H9 (cell line): ENCODE measurements at regions not wholly inside any gene's neighbourhood (a gene's known extent, or its start where the extent isn't known, plus 50 kb on each side); places are given as distances from the start of the nearest gene placed in this dataset.

ENCODE experiments used
- DNase-seq: peaks from one replicate; pipeline ENCODE4 v3.0.0-alpha.2; 2017
- H2AFZ ChIP-seq: one replicate; pipeline ENCODE4 v1.6.1; 2013; ENCODE audit warnings: mild to moderate bottlenecking, low read length, control low read depth, moderate library complexity
- H2AK5ac ChIP-seq: 2 replicates; pipeline ENCODE4 v1.6.1; 2013; ENCODE audit warnings: low read length, control low read depth, mixed read lengths; ENCODE audit not compliant: insufficient read length
- H2BK120ac ChIP-seq: one replicate; pipeline ENCODE4 v1.6.1; 2013; ENCODE audit warnings: low read depth, mild to moderate bottlenecking, low read length, control low read depth, inconsistent platforms; ENCODE audit not compliant: poor library complexity, severe bottlenecking
- H2BK12ac ChIP-seq: 2 replicates; pipeline ENCODE4 v1.6.1; 2013; ENCODE audit warnings: low read length, control low read depth, mixed read lengths, low read depth; ENCODE audit not compliant: insufficient read length
- H2BK15ac ChIP-seq: 2 replicates; pipeline ENCODE4 v1.6.1; 2013; ENCODE audit warnings: low read depth, low read length, control low read depth
- H2BK20ac ChIP-seq: one replicate; pipeline ENCODE4 v1.6.1; 2013; ENCODE audit warnings: low read depth, mild to moderate bottlenecking, low read length, control low read depth, inconsistent platforms; ENCODE audit not compliant: poor library complexity, severe bottlenecking
- H2BK5ac ChIP-seq: 2 replicates; pipeline ENCODE4 v1.6.1; 2013; ENCODE audit warnings: low read length, control low read depth, mixed read lengths; ENCODE audit not compliant: insufficient read length
- H3K14ac ChIP-seq: 2 replicates; pipeline ENCODE4 v1.6.1; 2013; ENCODE audit warnings: low read length, control low read depth; ENCODE audit not compliant: insufficient read depth
- H3K18ac ChIP-seq: 2 replicates; pipeline ENCODE4 v1.6.1; 2013; ENCODE audit warnings: low read depth, mild to moderate bottlenecking, mixed read lengths, low read length, control low read depth; ENCODE audit not compliant: insufficient read length
- H3K23ac ChIP-seq: 2 replicates; pipeline ENCODE4 v1.6.1; 2013; ENCODE audit warnings: low read length, control low read depth, mixed read lengths, low read depth; ENCODE audit not compliant: insufficient read length
- H3K23me2 ChIP-seq: 2 replicates; pipeline ENCODE4 v1.6.1; 2013; ENCODE audit warnings: low read depth, mild to moderate bottlenecking, mixed read lengths, low read length, control low read depth; ENCODE audit not compliant: insufficient read length, poor library complexity, severe bottlenecking
- H3K27ac ChIP-seq: 2 replicates; pipeline ENCODE4 v1.5.1; 2013; ENCODE audit warnings: low read length, control low read depth, mixed read lengths, low read depth; ENCODE audit not compliant: insufficient read length
- H3K27me3 ChIP-seq: 2 replicates; pipeline ENCODE4 v1.6.1; 2013; ENCODE audit warnings: low read length, control low read depth, inconsistent platforms; ENCODE audit not compliant: insufficient read depth
- H3K4ac ChIP-seq: 2 replicates; pipeline ENCODE4 v1.6.1; 2013; ENCODE audit warnings: low read depth, mild to moderate bottlenecking, control low read depth, inconsistent platforms, low read length, moderate library complexity
- H3K4me1 ChIP-seq: 2 replicates; pipeline ENCODE4 v1.6.1; 2013; ENCODE audit warnings: low read length, control low read depth, inconsistent platforms; ENCODE audit not compliant: insufficient read depth
- H3K4me2 ChIP-seq: 2 replicates; pipeline ENCODE4 v1.6.1; 2013; ENCODE audit warnings: low read length, control low read depth, mixed read lengths; ENCODE audit not compliant: insufficient read length, insufficient read depth
- H3K56ac ChIP-seq: 2 replicates; pipeline ENCODE4 v1.6.1; 2013; ENCODE audit warnings: low read depth, mild to moderate bottlenecking, mixed read lengths, low read length, control low read depth; ENCODE audit not compliant: insufficient read length
- H3K79me1 ChIP-seq: 2 replicates; pipeline ENCODE4 v1.6.1; 2013; ENCODE audit warnings: low read depth, mild to moderate bottlenecking, moderate library complexity, low read length, control low read depth, inconsistent platforms; ENCODE audit not compliant: insufficient read depth, poor library complexity, severe bottlenecking
- H3K79me2 ChIP-seq: 2 replicates; pipeline ENCODE4 v1.6.1; 2013; ENCODE audit warnings: low read length, control low read depth, inconsistent platforms; ENCODE audit not compliant: insufficient read depth
- H3K9ac ChIP-seq: 2 replicates; pipeline ENCODE4 v1.6.1; 2013; ENCODE audit warnings: low read length, control low read depth, mixed read lengths; ENCODE audit not compliant: insufficient read length; ENCODE audit errors: extremely low read depth
- H3K9me3 ChIP-seq: one replicate; pipeline ENCODE4 v1.6.1; 2013; ENCODE audit warnings: low read depth, low read length, inconsistent platforms; ENCODE audit not compliant: control insufficient read depth
- H3T11ph ChIP-seq: one replicate; pipeline ENCODE4 v1.6.1; 2013; ENCODE audit warnings: mild to moderate bottlenecking, low read length, control low read depth, inconsistent platforms
- H4K20me1 ChIP-seq: one replicate; pipeline ENCODE4 v1.6.1; 2013; ENCODE audit not compliant: control insufficient read depth, insufficient read length, insufficient read depth
- H4K5ac ChIP-seq: 2 replicates; pipeline ENCODE4 v1.6.1; 2013; ENCODE audit warnings: low read depth, mild to moderate bottlenecking, mixed read lengths, low read length, control low read depth; ENCODE audit not compliant: insufficient read length
- H4K8ac ChIP-seq: replicated peaks from 2 replicates; pipeline ENCODE4 v1.6.1; 2013; ENCODE audit warnings: low read length, control low read depth, mixed read lengths, low read depth; ENCODE audit not compliant: insufficient read length
- H4K91ac ChIP-seq: 2 replicates; pipeline ENCODE4 v1.6.1; 2013; ENCODE audit warnings: low read depth, mild to moderate bottlenecking, moderate library complexity, mixed read lengths, low read length, control low read depth; ENCODE audit not compliant: insufficient read length
- H3K27ac Mint-ChIP-seq, 3 experiments: 2 replicates in 2 of 3; 3 replicates in 1 of 3; pipeline ENCODE4 v1.8.0; 2020 to 2021; ENCODE audit warnings: mixed read lengths in 3 of 3, mild to moderate bottlenecking in 1 of 3, moderate library complexity in 1 of 3
- H3K27me3 Mint-ChIP-seq: 2 replicates; pipeline ENCODE4 v1.8.0; 2021; ENCODE audit warnings: low read depth, mild to moderate bottlenecking, moderate library complexity, mixed read lengths
- H3K36me3 Mint-ChIP-seq, 3 experiments: 2 replicates in 2 of 3; 3 replicates in 1 of 3; pipeline ENCODE4 v1.8.0; 2020 to 2021; ENCODE audit warnings: low read depth in 3 of 3, mixed read lengths in 3 of 3; ENCODE audit not compliant: insufficient read depth in 1 of 3
- H3K4me1 Mint-ChIP-seq, 2 experiments: 2 replicates each; pipeline ENCODE4 v1.8.0; 2020; ENCODE audit warnings: mixed read lengths in 2 of 2
- H3K4me3 Mint-ChIP-seq, 2 experiments: 2 replicates in 1 of 2; 3 replicates in 1 of 2; pipeline ENCODE4 v1.8.0; 2020 to 2021; ENCODE audit warnings: mild to moderate bottlenecking in 2 of 2, mixed read lengths in 2 of 2, moderate library complexity in 1 of 2
- H3K9me3 Mint-ChIP-seq, 2 experiments: 2 replicates in 1 of 2; 3 replicates in 1 of 2; pipeline ENCODE4 v1.8.0; 2020; ENCODE audit warnings: mild to moderate bottlenecking in 2 of 2, mixed read lengths in 2 of 2, moderate library complexity in 1 of 2
- WGBS: extraction: QIAGEN DNeasy Blood & Tissue Kit; methylation state at CpG from one replicate; pipeline ENCODE4 v1.1.7; 2013; ENCODE audit warnings: missing lambda C conversion rate, low lambda C conversion rate, mixed read lengths; ENCODE audit not compliant: insufficient read length; ENCODE audit errors: extremely low coverage; 5-methylcytosine and 5-hydroxymethylcytosine counted together
- TF ChIP-seq, protein P1 (sequence below): fragments of 200-600 bp; sonication (generic); conservative IDR thresholded peaks from 3 replicates; pipeline ENCODE4 v1.8.0; 2021; ENCODE audit warnings: antibody characterized with exemption, mild to moderate bottlenecking

DNA sequence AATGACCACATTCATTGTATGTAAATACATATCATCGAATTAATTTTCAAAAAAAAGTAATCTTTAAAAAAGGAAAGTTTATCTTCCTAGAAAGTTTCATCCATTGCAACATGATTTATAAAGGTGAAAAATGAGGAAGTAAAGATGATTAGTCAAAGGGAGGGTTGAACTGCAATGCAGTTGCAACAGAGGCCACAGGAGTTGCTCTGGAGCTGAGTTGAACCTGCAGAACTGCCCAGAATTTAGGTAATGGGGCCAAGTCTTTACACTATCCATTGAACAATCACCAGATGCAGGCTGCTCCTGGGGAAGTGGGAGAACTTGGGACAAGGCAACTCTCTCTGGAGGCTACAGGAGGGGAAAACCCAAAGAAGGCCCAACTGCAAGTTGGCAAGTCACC lies 390.7 kb downstream of the METTL4 start:
- H4K91ac ChIP-seq, result no peak overlapping the region
- no peaks in the 10 kb centered on the region for H3K23me2 ChIP-seq
- no peak overlapping the region for H3K23ac ChIP-seq
- Mint-ChIP-seq H3K36me3 (no peaks in the 10 kb centered on the region; a peak in 1 of 7 replicates), H3K27ac (no peak overlapping the region), H3K27me3 (no peaks in the 10 kb centered on the region), H3K9me3 (no peaks in the 10 kb centered on the region; a peak in 1 of 5 replicates), H3K4me1 (no peaks in the 10 kb centered on the region), H3K4me3 (no peak overlapping the region; a peak in 1 of 5 replicates)
- no peak overlapping the region for H3K27ac ChIP-seq
- no peak overlapping the region for H3K9ac ChIP-seq
- H3K79me2 ChIP-seq, result no peaks in the 10 kb centered on the region; the same call in 1 of the 2 replicates
- H4K5ac ChIP-seq, result no peak overlapping the region
- no peak overlapping the region for H3T11ph ChIP-seq
- no peaks in the 10 kb centered on the region for H3K27me3 ChIP-seq
- no peak overlapping the region for H2BK120ac ChIP-seq
- H3K79me1 ChIP-seq, result no peaks in the 10 kb centered on the region
- H3K4me1 ChIP-seq, result no peaks in the 10 kb centered on the region
- H3K18ac ChIP-seq, result no peak overlapping the region
- WGBS, result no CpG with 5 or more reads among the region's 1 CpG
- TF ChIP-seq, protein P1, sequence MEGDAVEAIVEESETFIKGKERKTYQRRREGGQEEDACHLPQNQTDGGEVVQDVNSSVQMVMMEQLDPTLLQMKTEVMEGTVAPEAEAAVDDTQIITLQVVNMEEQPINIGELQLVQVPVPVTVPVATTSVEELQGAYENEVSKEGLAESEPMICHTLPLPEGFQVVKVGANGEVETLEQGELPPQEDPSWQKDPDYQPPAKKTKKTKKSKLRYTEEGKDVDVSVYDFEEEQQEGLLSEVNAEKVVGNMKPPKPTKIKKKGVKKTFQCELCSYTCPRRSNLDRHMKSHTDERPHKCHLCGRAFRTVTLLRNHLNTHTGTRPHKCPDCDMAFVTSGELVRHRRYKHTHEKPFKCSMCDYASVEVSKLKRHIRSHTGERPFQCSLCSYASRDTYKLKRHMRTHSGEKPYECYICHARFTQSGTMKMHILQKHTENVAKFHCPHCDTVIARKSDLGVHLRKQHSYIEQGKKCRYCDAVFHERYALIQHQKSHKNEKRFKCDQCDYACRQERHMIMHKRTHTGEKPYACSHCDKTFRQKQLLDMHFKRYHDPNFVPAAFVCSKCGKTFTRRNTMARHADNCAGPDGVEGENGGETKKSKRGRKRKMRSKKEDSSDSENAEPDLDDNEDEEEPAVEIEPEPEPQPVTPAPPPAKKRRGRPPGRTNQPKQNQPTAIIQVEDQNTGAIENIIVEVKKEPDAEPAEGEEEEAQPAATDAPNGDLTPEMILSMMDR, result no peak
- H2AFZ ChIP-seq, result no peak overlapping the region
- no peak overlapping the region for H2BK15ac ChIP-seq
- H3K4me2 ChIP-seq, result no peak overlapping the region
- no peak for DNase-seq
- H2BK20ac ChIP-seq, result no peak overlapping the region
- H3K4ac ChIP-seq, result no peak overlapping the region
- H4K20me1 ChIP-seq, result no peaks in the 10 kb centered on the region
- H3K14ac ChIP-seq, result no peak overlapping the region
- no peak overlapping the region for H2AK5ac ChIP-seq
- no peak overlapping the region for H2BK12ac ChIP-seq
- H4K8ac ChIP-seq, result no peak overlapping the region
- H3K56ac ChIP-seq, result no peak overlapping the region
- no peaks in the 10 kb centered on the region for H3K9me3 ChIP-seq
- H2BK5ac ChIP-seq, result no peak overlapping the region
